Body of pancreas (tissue), 4 donors: ENCODE measurements at regions not wholly inside any gene's neighbourhood (a gene's known extent, or its start where the extent isn't known, plus 50 kb on each side); places are given as distances from the start of the nearest gene placed in this dataset.

Source experiments
- POLR2A ChIP-seq, 3 donors: fragments of 450-650 bp; IDR thresholded peaks; one replicate each; pipeline ENCODE4 v1.6.1; 2016; ENCODE audit warnings: antibody characterized with exemption in 3 of 3, mild to moderate bottlenecking in 2 of 3
- TF ChIP-seq, protein P1 (sequence below), 7 experiments: fragments of 450-650 bp in 4 of 7; fragments of 200-600 bp in 3 of 7; sonication (generic) in 3 of 7; IDR thresholded peaks; one replicate each; pipeline ENCODE4 v1.5.1; 2016 to 2019; ENCODE audit warnings: antibody characterized with exemption in 7 of 7

DNA sequence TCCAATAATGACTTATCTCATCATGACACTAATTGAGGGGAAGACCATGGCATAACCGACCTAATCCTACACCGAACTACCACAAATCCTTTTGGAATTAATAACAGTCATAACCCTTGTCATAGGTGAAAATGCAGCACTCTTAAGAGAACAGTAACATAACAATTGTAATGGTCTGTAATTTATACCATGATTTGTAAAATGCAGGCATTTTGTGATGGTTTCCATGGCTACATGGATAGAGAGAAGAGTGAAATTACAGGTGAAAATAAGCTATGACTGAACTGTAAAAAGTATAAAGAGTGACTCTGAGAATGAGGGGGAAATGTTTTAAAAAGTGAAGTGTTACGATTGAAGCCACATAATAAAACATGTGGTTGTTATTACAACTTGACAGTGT, 494.1 kb upstream of the SLC39A10 start:
- no peak for TF ChIP-seq POLR2A (IDR thresholded peaks at IDR 0.05)
- TF ChIP-seq, protein P1, sequence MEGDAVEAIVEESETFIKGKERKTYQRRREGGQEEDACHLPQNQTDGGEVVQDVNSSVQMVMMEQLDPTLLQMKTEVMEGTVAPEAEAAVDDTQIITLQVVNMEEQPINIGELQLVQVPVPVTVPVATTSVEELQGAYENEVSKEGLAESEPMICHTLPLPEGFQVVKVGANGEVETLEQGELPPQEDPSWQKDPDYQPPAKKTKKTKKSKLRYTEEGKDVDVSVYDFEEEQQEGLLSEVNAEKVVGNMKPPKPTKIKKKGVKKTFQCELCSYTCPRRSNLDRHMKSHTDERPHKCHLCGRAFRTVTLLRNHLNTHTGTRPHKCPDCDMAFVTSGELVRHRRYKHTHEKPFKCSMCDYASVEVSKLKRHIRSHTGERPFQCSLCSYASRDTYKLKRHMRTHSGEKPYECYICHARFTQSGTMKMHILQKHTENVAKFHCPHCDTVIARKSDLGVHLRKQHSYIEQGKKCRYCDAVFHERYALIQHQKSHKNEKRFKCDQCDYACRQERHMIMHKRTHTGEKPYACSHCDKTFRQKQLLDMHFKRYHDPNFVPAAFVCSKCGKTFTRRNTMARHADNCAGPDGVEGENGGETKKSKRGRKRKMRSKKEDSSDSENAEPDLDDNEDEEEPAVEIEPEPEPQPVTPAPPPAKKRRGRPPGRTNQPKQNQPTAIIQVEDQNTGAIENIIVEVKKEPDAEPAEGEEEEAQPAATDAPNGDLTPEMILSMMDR (IDR thresholded peaks at IDR 0.05) = no peak
